Activated CD4-positive, alpha-beta T cell treated with anti-CD3 and anti-CD28 coated beads, Interleukin-10, Interleukin-2, amounts not matched to agents 100 ng/mL and 50 ng/mL, durations not matched to agents 16 hours and 8 hours (primary cell): ENCODE measurements at regions not wholly inside any gene's neighbourhood (a gene's known extent, or its start where the extent isn't known, plus 50 kb on each side); places are given as distances from the start of the nearest gene placed in this dataset.

ENCODE experiments used
- DNase-seq: peaks from one replicate; pipeline ENCODE4 v3.0.0-alpha.2; 2020

- no peak for DNase-seq
These were observed 153.4 kb upstream of the TSHZ3 start for GRCh38 chr19:31502536-31503170.

DNA sequence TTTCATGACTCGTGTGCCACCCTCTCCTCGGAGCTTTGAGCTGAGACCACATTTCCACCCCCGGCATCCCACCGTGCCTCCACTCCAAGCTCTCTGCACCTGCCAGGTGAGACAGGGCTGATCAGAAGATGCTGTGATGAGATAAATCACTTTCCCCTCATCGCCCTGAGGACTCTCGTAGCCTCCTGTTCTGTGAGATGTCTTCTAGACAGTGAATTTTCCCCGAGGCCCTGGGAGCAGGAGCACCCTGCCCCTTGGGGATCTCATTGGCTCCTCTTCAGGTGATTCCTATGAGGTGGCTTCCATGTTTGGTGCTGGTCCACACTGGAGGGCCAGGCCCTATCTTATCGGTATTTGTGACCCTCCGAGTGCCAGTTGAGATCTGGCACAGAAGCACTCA, 154.0 kb upstream of the TSHZ3 start:
- DNase-seq: no peak

GRCh38 chr19:31504221-31504620, 155.0 kb upstream of the TSHZ3 start:
- no peak for DNase-seq

GRCh38 chr19:31505596-31505910, 156.3 kb upstream of the TSHZ3 start:
- no peak for DNase-seq

DNA sequence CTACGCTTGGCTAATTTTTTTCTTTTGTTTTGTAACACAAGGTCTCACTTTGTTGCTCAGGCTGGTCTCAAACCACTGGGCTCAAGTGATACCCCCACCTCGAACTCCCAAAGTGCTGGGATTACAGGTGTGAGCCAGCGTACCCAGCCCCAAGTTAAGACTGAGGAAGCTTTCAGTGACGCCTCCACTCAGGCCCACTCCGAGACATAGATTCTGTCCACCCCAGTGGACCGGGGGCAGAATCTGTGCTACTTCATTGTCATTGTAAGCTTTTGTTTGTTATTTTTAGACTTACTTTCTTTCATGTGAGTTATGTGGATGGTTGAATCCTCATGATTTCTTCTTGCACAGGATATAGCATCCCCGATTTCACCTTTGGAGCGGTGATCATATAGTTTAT, 156.9 kb upstream of the TSHZ3 start:
- DNase-seq: no peak

- no peak for DNase-seq
These were observed 161.4 kb upstream of the TSHZ3 start for GRCh38 chr19:31510635-31511034.

- DNase-seq: no peak
These were observed 161.9 kb upstream of the TSHZ3 start for GRCh38 chr19:31511098-31511497.

DNA sequence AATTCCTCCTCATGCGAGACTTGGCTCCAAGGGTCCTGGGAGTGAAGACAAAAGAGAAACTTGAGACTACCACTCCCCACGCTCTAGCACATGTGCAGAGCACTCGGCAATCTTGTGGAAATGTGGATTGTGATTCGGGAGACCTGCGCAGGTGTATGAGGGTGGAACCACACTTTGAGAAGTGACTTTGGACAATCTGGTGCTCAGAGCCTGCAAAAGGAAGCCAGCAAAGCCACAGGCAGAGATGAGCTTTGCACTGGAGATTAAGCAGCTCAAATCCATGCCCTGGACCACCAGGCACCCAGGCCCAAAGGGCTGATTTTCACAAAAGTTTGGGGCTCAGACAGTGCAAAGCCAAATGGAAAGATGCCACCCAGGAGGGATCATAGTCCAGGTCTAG, 162.5 kb upstream of the TSHZ3 start:
- DNase-seq: no peak

- no peak for DNase-seq
These were observed 163.1 kb upstream of the TSHZ3 start for GRCh38 chr19:31512181-31512970.

- no peak for DNase-seq
These were observed 164.6 kb upstream of the TSHZ3 start for GRCh38 chr19:31513841-31514240.

- DNase-seq: no peak
These were observed 166.7 kb upstream of the TSHZ3 start for GRCh38 chr19:31515931-31516330.

DNA sequence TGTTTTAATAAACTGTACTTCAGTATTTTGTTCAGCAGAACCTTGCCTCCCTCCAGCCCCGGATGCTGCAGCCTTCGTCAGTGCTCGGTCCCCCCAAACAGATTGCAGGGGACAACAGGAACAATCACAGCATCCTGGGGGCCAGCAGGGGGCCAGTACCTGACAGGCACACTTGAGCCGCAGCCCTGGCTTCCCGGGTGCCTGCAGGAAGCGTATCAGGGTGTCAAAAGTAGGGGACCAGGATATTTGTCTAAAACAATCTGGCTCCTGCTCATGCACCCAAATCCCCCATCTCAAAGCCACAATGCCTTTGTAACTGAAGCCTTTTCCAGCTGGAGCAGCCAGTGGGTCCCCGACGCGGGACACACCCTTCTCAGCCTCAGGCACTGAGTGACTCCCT, 167.5 kb upstream of the TSHZ3 start:
- no peak for DNase-seq

DNA sequence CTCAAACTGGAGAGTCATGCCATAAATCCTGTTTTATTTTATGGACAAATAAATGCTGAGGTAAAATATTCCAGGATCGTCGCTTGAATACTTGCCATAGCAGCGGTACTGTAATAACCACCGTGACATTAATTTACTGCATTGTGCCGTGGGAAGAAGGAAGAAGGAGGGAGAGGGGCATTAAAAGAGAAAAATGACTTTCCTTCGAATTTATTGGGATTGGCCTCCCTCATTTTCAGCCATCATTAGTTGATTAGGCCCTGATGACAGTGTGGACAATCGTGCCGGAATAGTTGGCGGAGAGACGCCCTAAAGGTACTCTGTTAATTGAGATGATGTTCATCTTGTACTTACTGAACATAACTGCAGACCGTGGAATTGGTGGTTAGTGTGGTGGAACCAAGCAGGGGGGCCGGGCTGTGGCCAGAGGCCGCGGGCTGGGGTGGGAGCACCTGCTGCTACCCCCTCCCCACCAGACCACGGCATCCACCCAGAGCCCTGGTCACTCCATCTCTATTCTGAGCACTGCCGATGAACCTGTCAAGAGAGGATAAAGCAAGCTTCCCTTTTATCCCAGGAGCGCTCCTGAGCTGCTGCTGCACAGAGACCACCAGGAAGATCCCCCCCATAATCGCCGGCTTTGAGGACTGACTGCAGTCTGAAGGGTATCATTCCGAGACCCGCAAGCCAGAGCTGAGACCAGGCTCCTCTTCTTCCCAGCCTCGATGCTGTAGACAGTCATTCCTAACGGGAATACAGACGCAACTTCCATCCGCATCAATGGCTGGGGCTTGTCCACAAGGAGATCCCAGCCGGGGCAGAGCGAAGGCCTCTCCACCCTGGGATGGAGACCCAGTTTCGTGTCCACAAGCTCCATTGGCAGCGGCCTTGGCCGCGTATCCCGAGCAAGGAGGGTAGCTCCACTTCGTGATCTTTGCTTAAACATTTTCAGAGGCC, 168.3 kb upstream of the TSHZ3 start:
- no peak for DNase-seq

DNA sequence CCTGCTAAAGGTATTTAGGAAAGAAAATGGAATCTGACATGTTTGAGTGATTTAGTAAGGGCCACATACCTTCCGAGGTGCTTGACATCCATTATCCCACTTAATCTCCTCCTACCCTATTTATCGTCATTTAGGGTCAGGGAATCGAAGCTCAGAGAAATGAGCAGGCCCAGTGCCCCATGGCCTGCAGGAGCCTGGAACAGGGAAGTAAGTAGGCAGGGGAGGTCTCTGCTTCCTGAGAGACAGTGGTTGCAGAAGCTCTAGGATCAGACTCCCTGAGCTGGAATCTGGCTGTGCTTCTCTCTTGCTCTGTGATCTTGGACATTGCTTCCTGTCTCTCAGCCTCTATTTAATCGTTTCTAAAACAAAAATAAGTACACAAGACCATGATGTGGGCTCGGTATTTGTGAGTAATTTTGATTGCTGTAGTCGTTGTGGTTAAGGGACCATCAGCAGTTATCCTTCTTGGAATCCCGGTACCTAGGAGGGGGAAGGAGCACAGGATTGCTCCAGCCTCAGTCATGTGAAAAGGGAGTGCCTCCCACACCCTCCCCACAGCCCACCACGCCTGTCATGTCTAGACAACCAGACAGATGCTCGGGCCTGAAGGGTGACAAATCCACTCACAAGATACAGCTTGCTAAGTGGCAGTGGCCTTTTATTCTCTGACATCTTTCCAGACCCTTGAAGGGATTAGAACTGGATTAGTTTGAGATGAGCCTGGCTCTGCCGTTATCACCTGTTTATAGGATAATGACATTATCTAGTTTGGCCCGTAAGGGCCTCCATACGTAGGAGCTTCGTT, 169.2 kb upstream of the TSHZ3 start:
- no peak for DNase-seq

DNA sequence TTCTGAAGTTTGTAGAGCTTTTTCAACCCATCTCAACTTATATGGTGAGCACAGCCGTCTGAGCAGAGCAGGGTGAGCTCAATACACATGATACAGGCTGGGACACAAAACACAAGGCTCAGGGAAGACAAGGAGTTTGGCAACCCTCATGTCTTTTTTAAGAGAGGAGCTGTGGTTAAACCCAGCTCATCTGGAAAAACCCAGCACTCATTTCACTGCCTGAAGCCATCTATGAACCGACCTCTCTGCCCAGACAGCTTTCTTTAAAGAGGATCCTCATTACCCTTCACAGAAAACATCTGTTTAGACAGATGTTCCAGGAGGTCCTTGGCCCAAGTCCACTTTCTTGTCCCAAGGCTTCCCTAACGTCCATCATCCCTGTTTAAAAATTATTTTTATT, 170.0 kb upstream of the TSHZ3 start:
- DNase-seq: no peak

DNA sequence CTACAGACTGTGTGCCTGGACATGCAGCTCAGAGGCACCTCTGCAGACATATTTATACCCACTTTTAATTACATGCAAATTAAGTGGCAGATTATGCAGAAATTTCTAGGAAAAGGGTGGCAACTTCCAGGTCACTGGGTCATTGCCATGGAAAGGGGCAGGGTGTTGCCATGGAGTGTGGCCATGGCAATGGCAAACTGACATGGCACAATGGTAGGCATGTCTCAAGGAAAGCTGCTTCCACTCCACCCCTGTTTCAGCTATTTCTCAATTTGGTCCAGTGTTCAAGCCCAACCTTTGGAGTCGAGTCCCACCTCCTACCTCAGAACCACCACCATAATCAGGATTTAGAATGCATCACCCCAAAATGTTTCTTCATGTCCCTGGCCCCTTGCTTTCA, 170.7 kb upstream of the TSHZ3 start:
- DNase-seq: no peak

DNA sequence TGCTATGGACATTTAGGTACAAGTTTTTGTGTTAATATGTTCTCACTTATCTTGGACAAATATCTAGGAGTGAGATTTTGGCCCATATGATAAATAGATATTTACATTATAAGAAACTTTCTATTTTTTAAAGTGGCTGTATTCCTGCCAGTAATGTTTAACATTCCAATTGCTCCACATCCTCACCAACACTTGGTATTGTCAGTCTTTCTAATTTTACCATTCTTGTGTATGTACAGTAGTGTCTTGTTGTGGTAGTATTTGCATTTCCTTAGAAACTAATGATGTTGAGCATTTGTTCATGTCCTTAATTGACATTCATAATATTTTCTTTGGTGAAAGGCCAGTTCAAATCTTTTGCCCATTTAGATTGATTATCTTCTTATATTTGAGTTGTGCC, 171.4 kb upstream of the TSHZ3 start:
- no peak for DNase-seq

- no peak for DNase-seq
These were observed 176.4 kb upstream of the TSHZ3 start for GRCh38 chr19:31525610-31526147.

DNA sequence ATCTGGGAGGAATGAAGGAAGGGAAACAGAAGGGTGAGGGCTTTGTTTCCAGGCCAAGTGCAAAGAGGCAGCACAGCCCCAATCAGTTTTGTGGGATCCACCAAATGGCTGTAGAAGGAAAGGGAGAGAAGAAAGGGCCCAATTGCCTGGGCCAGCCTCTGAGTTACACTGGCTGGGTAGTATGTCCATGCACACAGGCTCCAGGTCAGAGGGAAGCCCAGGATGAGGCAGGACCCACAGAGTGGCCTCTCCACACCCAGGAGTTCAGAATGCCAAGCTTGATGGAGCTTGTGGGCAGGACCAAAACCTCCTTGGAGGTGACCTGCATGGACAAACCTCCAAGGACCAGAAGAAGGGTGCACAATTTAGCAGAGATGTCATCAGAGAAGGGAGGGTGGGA, 178.2 kb upstream of the TSHZ3 start:
- DNase-seq: no peak

- DNase-seq: no peak
These were observed 179.0 kb upstream of the TSHZ3 start for GRCh38 chr19:31528261-31528660.

DNA sequence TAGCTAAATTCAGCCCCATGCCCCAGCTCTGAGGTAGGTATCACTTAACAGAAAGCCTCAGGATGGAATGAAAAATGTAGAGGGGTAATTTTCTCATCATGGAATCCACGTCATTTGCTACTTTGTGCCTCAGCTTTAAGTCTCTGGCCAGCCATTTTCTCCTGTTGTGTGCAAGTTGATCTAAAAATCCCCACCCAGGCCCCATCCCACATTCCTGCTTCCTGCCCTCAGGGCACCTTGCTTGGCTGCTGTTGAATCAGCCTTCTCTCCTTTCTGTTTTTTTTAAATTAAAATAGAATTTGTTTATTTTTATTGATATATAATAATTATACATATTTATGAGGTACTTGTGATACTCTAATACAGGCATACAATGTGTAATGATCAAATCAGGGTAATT, 179.9 kb upstream of the TSHZ3 start:
- no peak for DNase-seq

DNA sequence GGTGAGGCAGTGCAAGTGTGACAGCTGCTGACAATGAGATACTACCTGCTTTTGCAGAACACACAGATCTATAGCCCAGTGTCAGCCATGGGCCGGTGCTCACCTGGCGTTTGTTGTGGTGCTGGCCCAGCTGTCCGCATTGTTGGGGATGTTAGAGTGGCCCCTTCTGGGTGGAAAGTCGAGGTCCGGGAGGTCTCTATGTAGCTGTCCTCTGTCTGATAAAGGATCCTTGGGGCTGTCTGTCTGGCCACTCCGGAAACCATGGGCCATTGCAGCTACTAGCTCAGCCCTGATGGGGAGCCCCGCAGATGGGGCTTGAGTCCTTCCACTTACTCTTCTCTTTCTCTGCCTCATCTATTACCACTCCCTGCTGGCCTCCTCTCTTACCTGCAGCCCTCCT, 181.5 kb upstream of the TSHZ3 start:
- no peak for DNase-seq

DNA sequence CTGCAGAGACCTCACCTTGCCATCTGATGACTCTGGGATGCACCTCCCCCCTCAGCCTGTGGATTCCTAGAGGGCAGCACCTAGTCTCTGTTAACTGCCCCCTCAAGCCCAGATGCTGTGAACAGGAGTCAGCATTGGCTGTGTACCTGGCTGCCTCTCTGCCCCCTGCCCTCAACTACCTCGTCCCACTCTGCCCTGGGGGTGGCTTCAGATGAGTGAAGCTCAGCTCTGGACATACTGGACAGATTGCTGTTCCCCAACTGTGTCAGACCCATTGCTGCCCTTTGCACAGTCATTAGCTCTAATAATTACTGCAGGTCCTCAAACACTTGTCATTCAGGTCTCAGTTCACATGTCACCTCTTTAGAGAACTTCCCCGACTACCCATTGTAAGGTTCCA, 182.1 kb upstream of the TSHZ3 start:
- DNase-seq: no peak
